Small intestine (tissue), 7 donors: ENCODE measurements at regions not wholly inside any gene's neighbourhood (a gene's known extent, or its start where the extent isn't known, plus 50 kb on each side); places are given as distances from the start of the nearest gene placed in this dataset.
A peak's percentile ranks its signal among the peaks of the same experiment; 100 is the strongest.
"Not testable (repeated sequence)": the region's sequence is repeated elsewhere in the genome, so short reads cannot be mapped to it uniquely, and the experiment has no call there.

ENCODE experiments used
- DNase-seq, 2 donors: peaks; one replicate each; pipeline versions ENCODE4 v3.0.0 to v3.0.0-alpha.2; 2013
- FAIRE-seq: peaks from 2 replicates; lab custom pipeline; 2012; peaks lifted over from hg19 to GRCh38; lab: Jason Lieb, UNC
- H3K27ac ChIP-seq, 3 donors: one replicate each; pipeline ENCODE4 v1.5.1; 2013; ENCODE audit warnings: low read length in 2 of 3, mild to moderate bottlenecking in 2 of 3, control low read depth in 1 of 3, inconsistent platforms in 1 of 3, low read depth in 1 of 3, moderate library complexity in 1 of 3
- H3K27me3 ChIP-seq, 3 donors: one replicate each; pipeline ENCODE4 v1.6.1; 2013; ENCODE audit warnings: low read length in 3 of 3, inconsistent platforms in 1 of 3; ENCODE audit not compliant: control insufficient read depth in 3 of 3, insufficient read depth in 3 of 3
- H3K36me3 ChIP-seq, 3 donors: one replicate each; pipeline ENCODE4 v1.6.1; 2013; ENCODE audit warnings: low read length in 3 of 3, inconsistent platforms in 1 of 3, low read depth in 1 of 3, mild to moderate bottlenecking in 1 of 3, moderate library complexity in 1 of 3; ENCODE audit not compliant: control insufficient read depth in 3 of 3, insufficient read depth in 2 of 3
- H3K4me1 ChIP-seq, 3 donors: one replicate each; pipeline ENCODE4 v1.6.1; 2013; ENCODE audit warnings: low read length in 2 of 3, inconsistent platforms in 1 of 3, low read depth in 1 of 3, mild to moderate bottlenecking in 1 of 3, moderate library complexity in 1 of 3; ENCODE audit not compliant: control insufficient read depth in 3 of 3, insufficient read depth in 2 of 3
- H3K4me3 ChIP-seq, 3 donors: one replicate each; pipeline ENCODE4 v1.5.1; 2013; ENCODE audit warnings: low read length in 3 of 3, control low read depth in 1 of 3, inconsistent platforms in 1 of 3, low read depth in 1 of 3, mild to moderate bottlenecking in 1 of 3, moderate library complexity in 1 of 3
- H3K9me3 ChIP-seq, 2 donors: one replicate each; pipeline ENCODE4 v1.6.1; 2013; ENCODE audit warnings: low read depth in 1 of 2, low read length in 1 of 2; ENCODE audit not compliant: control insufficient read depth in 2 of 2, insufficient read depth in 1 of 2
- WGBS, 3 donors: extraction: QIAGEN DNeasy Blood & Tissue Kit; methylation state at CpG; one replicate each; pipeline ENCODE4 v1.1.7; 2013; 5-methylcytosine and 5-hydroxymethylcytosine counted together
- donor health status: healthy with polysubstance abuse.
- donor health status: control.
- donor health status: control.
- donor health status: Bipolar disorder and iron deficiency.
- donor health status: healthy.

DNA sequence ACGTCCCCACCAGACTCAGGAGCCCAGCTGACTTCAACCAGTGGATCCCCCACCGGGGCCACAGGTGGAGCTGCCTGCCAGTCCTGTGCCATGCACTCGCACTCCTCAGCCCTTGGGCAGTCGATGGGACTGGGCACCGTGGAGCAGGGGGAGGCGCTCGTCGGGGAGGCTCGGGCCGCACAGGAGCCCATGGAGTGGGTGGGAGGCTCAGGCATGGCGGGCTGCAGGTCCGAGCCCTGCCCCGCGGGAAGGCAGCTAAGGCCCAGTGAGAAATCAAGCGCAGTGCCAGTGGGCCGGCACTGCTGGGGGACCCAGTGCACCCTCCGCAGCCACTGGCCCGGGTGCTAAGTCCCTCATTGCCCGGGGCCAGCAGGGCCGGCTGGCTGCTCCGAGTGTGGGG, 52.3 kb upstream of the LRRC30 start:
- H3K4me1 ChIP-seq, H3K36me3 ChIP-seq, H3K27me3 ChIP-seq, H3K4me3 ChIP-seq, H3K9me3 ChIP-seq, FAIRE-seq, H3K27ac ChIP-seq, DNase-seq: not testable (repeated sequence)
- WGBS, 3 donors, result 90 to 95% (median 90%) methylated on average over 14 to 21 of the region's 21 CpGs

- peak; percentile 71 for DNase-seq
- Histone ChIP-seq H3K4me3 (no peak overlapping the region), H3K36me3 (no peaks in the 10 kb centered on the region), H3K9me3 (no peaks in the 10 kb centered on the region), H3K27me3 (no peaks in the 10 kb centered on the region), H3K27ac (no peak overlapping the region), H3K4me1 (no peaks in the 10 kb centered on the region)
- WGBS, 3 donors, result 46 to 54% (median 54%) methylated on average over 4 of the region's 4 CpGs
- no peak for FAIRE-seq
These were observed 53.7 kb upstream of the LRRC30 start for GRCh38 chr18:7177116-7177744.

- H3K27ac ChIP-seq, result no peak overlapping the region
- no peaks in the 10 kb centered on the region for H3K27me3 ChIP-seq
- H3K9me3 ChIP-seq, result no peaks in the 10 kb centered on the region
- peak in 1 of 2 donors; percentile 13 for DNase-seq
- no peaks in the 10 kb centered on the region for H3K4me1 ChIP-seq
- WGBS, 3 donors, result 64 to 79% (median 78%) methylated on average over 14 of the region's 14 CpGs
- no peak overlapping the region for H3K4me3 ChIP-seq
- H3K36me3 ChIP-seq, result no peaks in the 10 kb centered on the region
- FAIRE-seq, result no peak
These were observed 56.4 kb upstream of the LRRC30 start for GRCh38 chr18:7174344-7175095.

DNA sequence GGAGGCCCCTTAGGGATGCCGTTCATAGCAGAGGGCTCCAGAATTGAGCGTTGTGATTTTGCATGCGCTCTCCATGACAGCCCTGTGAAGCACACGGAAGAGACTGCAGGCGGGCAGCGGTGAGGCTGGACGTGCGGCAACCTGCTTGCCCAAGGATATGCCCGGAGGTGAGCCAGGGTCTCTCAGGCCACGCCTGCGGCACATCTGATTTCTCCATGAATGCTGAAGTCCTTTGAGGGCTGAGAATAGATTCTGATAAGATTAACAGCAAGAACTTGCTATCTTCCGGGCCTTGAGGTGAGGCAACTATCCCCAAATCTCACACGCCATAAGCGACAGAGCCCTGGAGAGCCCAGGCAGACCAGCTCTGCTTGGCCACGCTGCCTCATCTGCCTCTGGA, 55.6 kb upstream of the LAMA1 start:
- Histone ChIP-seq H3K27me3 (no peaks in the 10 kb centered on the region), H3K36me3 (no peaks in the 10 kb centered on the region), H3K27ac (no peak overlapping the region), H3K4me1 (no peaks in the 10 kb centered on the region), H3K4me3 (no peak overlapping the region), H3K9me3 (no peaks in the 10 kb centered on the region)
- FAIRE-seq (no peak), DNase-seq (no peak)
- WGBS, 3 donors, result 91 to 92% (median 92%) methylated on average over 15 of the region's 15 CpGs

GRCh38 chr18:7172611-7173010, 55.0 kb upstream of the LAMA1 start:
- Histone ChIP-seq H3K4me1 (no peaks in the 10 kb centered on the region), H3K9me3 (no peaks in the 10 kb centered on the region), H3K27me3 (no peaks in the 10 kb centered on the region), H3K36me3 (no peaks in the 10 kb centered on the region), H3K4me3 (no peak overlapping the region), H3K27ac (no peak overlapping the region)
- WGBS, 3 donors, result 78 to 82% (median 81%) methylated on average over 10 of the region's 10 CpGs
- no peak for FAIRE-seq
- no peak for DNase-seq

DNA sequence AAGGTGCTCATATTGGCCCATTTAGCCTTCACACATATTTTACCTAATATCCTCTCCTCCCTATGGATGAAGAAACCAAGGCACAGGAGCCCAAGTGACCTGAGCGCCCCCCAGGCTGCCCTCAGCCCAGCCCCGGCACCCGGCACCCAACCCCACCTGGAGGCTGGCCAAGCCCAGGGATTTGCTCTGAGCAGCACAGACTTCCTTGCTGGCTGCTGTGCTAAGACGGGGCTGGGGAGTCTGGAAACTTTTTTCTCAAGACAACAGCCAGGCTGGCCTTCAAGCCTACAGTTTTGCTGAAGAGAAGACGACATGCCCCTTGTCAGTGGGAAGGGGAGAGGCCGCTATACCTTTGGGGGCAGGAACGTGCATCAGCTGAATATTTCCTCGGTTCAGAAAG, 52.7 kb upstream of the LAMA1 start:
- WGBS, 3 donors, result 5 to 52% (median 26%) methylated on average over 7 to 8 of the region's 8 CpGs
- Histone ChIP-seq H3K9me3 (no peaks in the 10 kb centered on the region), H3K27me3 (no peaks in the 10 kb centered on the region), H3K4me3 (no peak overlapping the region), H3K4me1 (no peaks in the 10 kb centered on the region), H3K27ac (no peak overlapping the region), H3K36me3 (no peaks in the 10 kb centered on the region)
- DNase-seq (no peak), FAIRE-seq (no peak)

DNA sequence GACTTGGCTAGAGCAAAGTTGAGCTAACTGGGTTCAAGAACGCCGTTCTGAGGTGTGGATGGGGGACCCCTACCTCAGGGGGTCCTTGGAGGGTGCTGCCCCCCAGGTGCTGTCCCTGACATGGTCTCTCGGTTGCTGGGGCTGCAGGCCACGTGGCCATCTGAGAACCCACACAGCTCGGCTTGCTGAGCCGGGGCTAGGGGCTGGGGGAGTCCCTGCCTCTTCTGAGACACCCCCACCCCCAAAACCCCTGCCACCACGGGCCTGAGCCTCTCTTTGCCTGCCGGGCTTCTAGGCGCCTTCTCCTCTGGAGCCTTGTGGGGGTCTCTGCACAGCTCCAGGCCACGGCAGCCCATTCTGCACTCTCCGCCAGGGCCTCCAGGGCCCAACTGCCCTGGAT, 52.0 kb upstream of the LAMA1 start:
- Histone ChIP-seq H3K9me3 (no peaks in the 10 kb centered on the region), H3K36me3 (no peaks in the 10 kb centered on the region), H3K27ac (no peak overlapping the region), H3K27me3 (no peaks in the 10 kb centered on the region), H3K4me3 (no peak overlapping the region), H3K4me1 (no peaks in the 10 kb centered on the region)
- DNase-seq (no peak), FAIRE-seq (no peak)
- WGBS, 3 donors, result 86 to 88% (median 88%) methylated on average over 11 of the region's 11 CpGs

GRCh38 chr18:7168408-7168807, 50.8 kb upstream of the LAMA1 start:
- no peak for FAIRE-seq
- WGBS, 3 donors, result 55 to 79% (median 70%) methylated on average over 7 of the region's 7 CpGs

More at GRCh38 chr18:7168408-7168807, 50.8 kb upstream of the LAMA1 start:
- Histone ChIP-seq H3K27me3 (no peaks in the 10 kb centered on the region), H3K4me1 (no peaks in the 10 kb centered on the region), H3K36me3 (no peaks in the 10 kb centered on the region), H3K4me3 (no peak overlapping the region), H3K27ac (no peak overlapping the region), H3K9me3 (no peaks in the 10 kb centered on the region)
- no peak for DNase-seq
